Upper lobe of right lung (tissue), 1 donor: ENCODE measurements at regions not wholly inside any gene's neighbourhood (a gene's known extent, or its start where the extent isn't known, plus 50 kb on each side); places are given as distances from the start of the nearest gene placed in this dataset.

Experiments
- ATAC-seq: fragments of 200-7000 bp; cut with Tn5 transposase; one replicate; pipeline ENCODE4 v1.9.1; 2020; ENCODE audit warnings: mild to moderate bottlenecking, moderate library complexity
- DNase-seq: peaks from one replicate; pipeline ENCODE4 v3.0.0-alpha.2; 2020
- H3K27ac ChIP-seq: fragments of 200-600 bp; one replicate; pipeline ENCODE4 v1.8.0; 2022
- H3K27me3 ChIP-seq: fragments of 200-600 bp; one replicate; pipeline ENCODE4 v1.8.0; 2022; ENCODE audit warnings: mild to moderate bottlenecking
- H3K36me3 ChIP-seq: fragments of 200-600 bp; one replicate; pipeline ENCODE4 v1.8.0; 2022
- H3K4me1 ChIP-seq: fragments of 200-600 bp; one replicate; pipeline ENCODE4 v1.8.0; 2022
- H3K4me3 ChIP-seq: fragments of 200-600 bp; one replicate; pipeline ENCODE4 v1.8.0; 2022; ENCODE audit warnings: mild to moderate bottlenecking
- H3K9me3 ChIP-seq: fragments of 200-600 bp; one replicate; pipeline ENCODE4 v1.8.0; 2022
- intact Hi-C: fragments of 100-400 bp; cut with DNase I; formaldehyde crosslinking; loops from one replicate; pipeline ENCODE4 v1.11.0; 2022
- TF ChIP-seq, protein P1 (sequence below): fragments of 200-600 bp; IDR thresholded peaks from one replicate; pipeline ENCODE4 v1.8.0; 2022; ENCODE audit warnings: antibody characterized with exemption
- donor health status: DM: no; HTN: yes; CAD: no; lungs with severe emphysema.

DNA sequence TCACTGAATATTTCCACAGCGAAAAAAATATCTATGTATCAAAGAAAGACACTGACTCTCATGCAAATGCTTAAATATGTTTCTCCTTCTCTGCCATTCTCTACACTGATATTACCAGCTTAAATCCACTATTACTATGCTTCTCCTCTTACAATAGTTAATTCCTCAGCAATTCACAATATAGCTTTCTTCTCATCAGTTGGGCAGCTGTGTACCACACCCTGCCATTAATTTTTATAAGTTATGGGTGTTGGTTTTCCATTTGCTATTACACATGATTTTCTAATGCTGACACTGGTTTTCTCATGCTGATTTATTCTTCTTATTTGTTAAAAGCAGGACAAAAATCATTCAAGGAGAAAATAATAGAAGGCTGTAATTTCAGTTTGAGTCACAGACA lies 251.8 kb downstream of the TBX15 start:
- DNase-seq (no peak), ATAC-seq (no peak)
- intact Hi-C loops = no loop called here
- TF ChIP-seq, protein P1, sequence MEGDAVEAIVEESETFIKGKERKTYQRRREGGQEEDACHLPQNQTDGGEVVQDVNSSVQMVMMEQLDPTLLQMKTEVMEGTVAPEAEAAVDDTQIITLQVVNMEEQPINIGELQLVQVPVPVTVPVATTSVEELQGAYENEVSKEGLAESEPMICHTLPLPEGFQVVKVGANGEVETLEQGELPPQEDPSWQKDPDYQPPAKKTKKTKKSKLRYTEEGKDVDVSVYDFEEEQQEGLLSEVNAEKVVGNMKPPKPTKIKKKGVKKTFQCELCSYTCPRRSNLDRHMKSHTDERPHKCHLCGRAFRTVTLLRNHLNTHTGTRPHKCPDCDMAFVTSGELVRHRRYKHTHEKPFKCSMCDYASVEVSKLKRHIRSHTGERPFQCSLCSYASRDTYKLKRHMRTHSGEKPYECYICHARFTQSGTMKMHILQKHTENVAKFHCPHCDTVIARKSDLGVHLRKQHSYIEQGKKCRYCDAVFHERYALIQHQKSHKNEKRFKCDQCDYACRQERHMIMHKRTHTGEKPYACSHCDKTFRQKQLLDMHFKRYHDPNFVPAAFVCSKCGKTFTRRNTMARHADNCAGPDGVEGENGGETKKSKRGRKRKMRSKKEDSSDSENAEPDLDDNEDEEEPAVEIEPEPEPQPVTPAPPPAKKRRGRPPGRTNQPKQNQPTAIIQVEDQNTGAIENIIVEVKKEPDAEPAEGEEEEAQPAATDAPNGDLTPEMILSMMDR = no peak
- H3K27ac ChIP-seq = no peak overlapping the region
- no peaks in the 10 kb centered on the region for H3K4me1 ChIP-seq
- no peak overlapping the region for H3K4me3 ChIP-seq
- no peaks in the 10 kb centered on the region for H3K36me3 ChIP-seq
- no peaks in the 10 kb centered on the region for H3K9me3 ChIP-seq
- H3K27me3 ChIP-seq = no peaks in the 10 kb centered on the region

DNA sequence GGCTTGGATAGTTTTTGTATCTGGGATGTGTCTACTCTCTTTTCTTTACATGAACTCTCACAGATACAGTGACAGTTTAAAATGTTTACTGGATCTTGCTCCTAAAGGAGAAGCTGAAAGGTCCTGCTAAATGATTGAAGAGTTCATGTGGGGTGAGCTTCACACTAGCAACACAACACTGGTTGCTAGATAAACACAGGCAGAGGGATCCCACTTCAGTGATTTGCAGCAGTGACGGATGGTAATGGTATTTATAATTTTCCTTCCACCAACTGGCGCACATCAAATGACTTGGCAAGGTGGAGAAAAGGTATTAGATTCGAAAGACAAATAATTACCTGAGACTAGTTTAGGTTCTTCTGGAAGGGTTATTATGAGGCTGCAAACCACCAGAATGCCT lies 270.2 kb downstream of the TBX15 start:
- Histone ChIP-seq H3K4me3 (no peak overlapping the region), H3K27me3 (no peaks in the 10 kb centered on the region), H3K9me3 (no peaks in the 10 kb centered on the region), H3K4me1 (no peaks in the 10 kb centered on the region), H3K36me3 (no peaks in the 10 kb centered on the region), H3K27ac (no peak overlapping the region)
- intact Hi-C loops = no loop called here
- ATAC-seq = no peak
- TF ChIP-seq, protein P1 = no peak
- no peak for DNase-seq

DNA sequence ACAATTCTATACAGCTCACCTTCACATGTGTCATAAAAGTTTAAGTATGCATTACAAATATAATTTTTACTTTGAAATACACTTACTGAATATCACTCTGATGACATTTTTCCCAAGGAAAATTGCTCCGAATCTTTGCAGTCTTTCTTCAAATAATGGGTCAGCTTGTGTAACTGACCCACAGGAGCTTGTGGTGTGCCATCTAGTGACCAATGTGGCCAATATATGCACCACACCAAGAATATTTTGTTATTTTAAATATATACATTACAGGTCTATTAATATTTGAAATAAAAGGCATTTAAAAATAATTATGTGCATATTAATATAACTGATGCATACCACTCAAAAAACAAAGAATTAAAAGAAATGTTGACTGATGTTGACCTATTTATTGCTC lies 271.4 kb downstream of the TBX15 start:
- intact Hi-C loops = no loop called here
- H3K36me3 ChIP-seq = no peaks in the 10 kb centered on the region
- no peaks in the 10 kb centered on the region for H3K27me3 ChIP-seq
- TF ChIP-seq, protein P1 = no peak
- H3K9me3 ChIP-seq = no peaks in the 10 kb centered on the region
- H3K4me1 ChIP-seq = no peaks in the 10 kb centered on the region
- H3K27ac ChIP-seq = no peak overlapping the region
- no peak overlapping the region for H3K4me3 ChIP-seq
- ATAC-seq (no peak), DNase-seq (no peak)

DNA sequence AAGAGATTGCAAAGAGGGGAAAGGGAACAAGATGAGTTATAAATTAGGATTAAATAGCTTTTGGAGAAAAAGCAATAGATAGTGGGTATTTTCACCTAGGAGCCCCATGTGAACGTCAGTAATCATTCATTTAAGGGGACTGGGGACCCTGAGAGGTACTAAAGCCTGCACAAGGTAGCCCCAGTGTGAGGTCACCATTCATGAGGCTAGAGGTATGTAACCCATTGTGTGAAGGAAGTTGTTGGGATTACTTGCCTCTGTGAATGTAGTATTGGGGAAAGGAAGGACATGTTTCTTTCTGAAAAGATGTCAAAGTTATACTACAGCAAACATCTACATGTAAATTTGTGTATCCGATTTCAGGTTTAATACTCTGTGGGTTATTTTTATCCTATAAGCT lies 276.8 kb downstream of the TBX15 start:
- H3K4me3 ChIP-seq = no peak overlapping the region
- no peaks in the 10 kb centered on the region for H3K36me3 ChIP-seq
- intact Hi-C loops = no loop called here
- TF ChIP-seq, protein P1 = no peak
- no peaks in the 10 kb centered on the region for H3K27me3 ChIP-seq
- H3K4me1 ChIP-seq = no peaks in the 10 kb centered on the region
- no peaks in the 10 kb centered on the region for H3K9me3 ChIP-seq
- ATAC-seq = no peak
- H3K27ac ChIP-seq = no peak overlapping the region
- DNase-seq = no peak

DNA sequence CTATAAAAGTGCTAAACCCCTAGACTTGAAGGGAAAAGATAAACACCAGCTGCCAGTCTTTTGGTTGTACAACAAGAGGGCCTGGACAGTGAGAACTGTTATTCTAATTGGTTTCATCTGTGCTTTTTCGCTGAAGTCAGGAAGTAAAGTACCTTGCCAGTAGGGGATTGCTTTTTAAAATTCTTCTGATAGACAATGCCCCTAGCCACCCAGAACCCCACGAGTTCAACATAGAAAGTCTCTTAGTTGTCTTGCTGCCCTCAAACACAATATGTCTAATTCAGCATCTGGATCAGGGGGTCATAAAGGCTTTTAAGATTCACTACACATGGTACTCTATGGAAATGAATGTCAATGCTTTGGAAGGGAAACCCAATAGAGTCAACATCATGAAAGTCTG lies 289.2 kb downstream of the TBX15 start:
- ATAC-seq = no peak
- Histone ChIP-seq H3K4me1 (no peaks in the 10 kb centered on the region), H3K9me3 (no peaks in the 10 kb centered on the region), H3K4me3 (no peak overlapping the region), H3K27ac (no peak overlapping the region), H3K36me3 (no peaks in the 10 kb centered on the region), H3K27me3 (no peaks in the 10 kb centered on the region)
- no peak for DNase-seq
- TF ChIP-seq, protein P1 = no peak
- intact Hi-C loops = no loop called here

DNA sequence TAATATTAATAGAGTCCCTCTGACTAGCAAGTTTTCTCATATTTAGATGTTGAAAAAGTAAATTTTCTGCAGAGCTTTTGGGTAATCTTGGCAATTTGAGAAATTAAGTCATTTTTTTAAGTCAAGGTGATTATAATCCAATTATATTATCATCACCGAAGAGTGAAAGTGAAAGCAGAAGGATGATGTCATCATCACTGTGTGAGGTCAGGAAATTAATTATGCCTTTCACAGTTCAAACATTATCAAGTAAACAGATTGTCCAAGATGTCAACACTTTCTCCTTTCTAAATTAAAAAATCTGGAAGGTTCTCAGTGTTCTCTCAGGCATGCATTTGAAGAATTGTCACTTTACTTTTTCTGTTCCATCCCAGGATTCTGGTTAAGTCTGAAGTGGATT lies 296.0 kb downstream of the TBX15 start:
- H3K4me3 ChIP-seq = no peak overlapping the region
- H3K36me3 ChIP-seq = no peaks in the 10 kb centered on the region
- DNase-seq (no peak), ATAC-seq (no peak)
- no peaks in the 10 kb centered on the region for H3K4me1 ChIP-seq
- H3K27me3 ChIP-seq = no peaks in the 10 kb centered on the region
- TF ChIP-seq, protein P1 = no peak
- intact Hi-C loops = no loop called here
- H3K9me3 ChIP-seq = no peaks in the 10 kb centered on the region
- no peak overlapping the region for H3K27ac ChIP-seq
